Transverse colon (tissue), 3 donors: ENCODE measurements at regions not wholly inside any gene's neighbourhood (a gene's known extent, or its start where the extent isn't known, plus 50 kb on each side); places are given as distances from the start of the nearest gene placed in this dataset.

Source experiments
- POLR2A ChIP-seq: fragments of 450-650 bp; IDR thresholded peaks from one replicate; pipeline ENCODE4 v1.6.1; 2016; ENCODE audit warnings: antibody characterized with exemption, mild to moderate bottlenecking, moderate library complexity
- TF ChIP-seq, protein P1 (sequence below), 5 experiments: fragments of 200-600 bp in 3 of 5; fragments of 450-650 bp in 2 of 5; sonication (generic) in 3 of 5; IDR thresholded peaks; 1 replicate in 2 of 5; 2 replicates in 3 of 5; pipeline ENCODE4 v1.5.1; 2016 to 2017; ENCODE audit warnings: antibody characterized with exemption in 5 of 5, inconsistent platforms in 3 of 5, mild to moderate bottlenecking in 2 of 5, moderate library complexity in 1 of 5

DNA sequence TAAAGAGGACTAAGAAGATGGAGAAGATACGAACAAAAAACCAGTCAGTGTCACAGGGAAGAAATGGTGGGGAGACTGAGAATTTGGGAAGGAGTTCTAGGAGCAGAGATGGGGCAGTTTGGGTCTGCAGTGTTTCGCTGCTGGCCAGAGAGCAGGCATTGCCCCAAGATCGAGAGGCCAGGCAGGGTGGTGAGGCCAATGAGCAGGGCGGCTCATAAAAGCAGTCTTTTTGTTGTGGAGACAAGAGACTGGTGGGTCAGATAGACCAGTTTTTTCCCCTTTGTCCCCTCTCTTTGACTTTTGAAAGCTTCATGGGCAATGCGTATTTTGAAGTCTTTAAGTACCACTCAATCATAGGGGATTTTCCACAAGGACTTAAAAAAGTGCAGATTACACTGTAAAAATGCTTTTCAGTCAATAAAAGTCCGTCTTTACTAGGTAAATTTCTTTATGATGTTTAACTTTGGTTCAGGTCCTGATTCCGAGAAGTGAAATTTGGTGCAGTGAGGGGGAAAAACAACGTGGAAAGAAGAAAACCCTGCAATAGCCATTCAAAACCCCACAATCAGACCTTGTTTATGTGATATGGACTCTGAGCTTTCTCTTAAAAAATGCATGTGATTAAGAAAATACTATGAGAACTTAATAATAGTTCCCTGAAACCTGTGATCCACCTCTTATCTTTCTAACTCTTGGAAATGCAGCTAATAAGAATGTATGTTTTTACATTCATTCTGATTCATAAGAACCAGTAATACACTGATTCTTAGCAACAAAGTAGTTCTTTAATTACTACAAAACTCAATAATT is 338.9 kb downstream of the KLF5 start:
- no peak for TF ChIP-seq POLR2A
- TF ChIP-seq, protein P1, sequence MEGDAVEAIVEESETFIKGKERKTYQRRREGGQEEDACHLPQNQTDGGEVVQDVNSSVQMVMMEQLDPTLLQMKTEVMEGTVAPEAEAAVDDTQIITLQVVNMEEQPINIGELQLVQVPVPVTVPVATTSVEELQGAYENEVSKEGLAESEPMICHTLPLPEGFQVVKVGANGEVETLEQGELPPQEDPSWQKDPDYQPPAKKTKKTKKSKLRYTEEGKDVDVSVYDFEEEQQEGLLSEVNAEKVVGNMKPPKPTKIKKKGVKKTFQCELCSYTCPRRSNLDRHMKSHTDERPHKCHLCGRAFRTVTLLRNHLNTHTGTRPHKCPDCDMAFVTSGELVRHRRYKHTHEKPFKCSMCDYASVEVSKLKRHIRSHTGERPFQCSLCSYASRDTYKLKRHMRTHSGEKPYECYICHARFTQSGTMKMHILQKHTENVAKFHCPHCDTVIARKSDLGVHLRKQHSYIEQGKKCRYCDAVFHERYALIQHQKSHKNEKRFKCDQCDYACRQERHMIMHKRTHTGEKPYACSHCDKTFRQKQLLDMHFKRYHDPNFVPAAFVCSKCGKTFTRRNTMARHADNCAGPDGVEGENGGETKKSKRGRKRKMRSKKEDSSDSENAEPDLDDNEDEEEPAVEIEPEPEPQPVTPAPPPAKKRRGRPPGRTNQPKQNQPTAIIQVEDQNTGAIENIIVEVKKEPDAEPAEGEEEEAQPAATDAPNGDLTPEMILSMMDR (IDR thresholded peaks at IDR 0.05), result no peak
